ENCODE measurements at regions not wholly inside any gene's neighbourhood (a gene's known extent, or its start where the extent isn't known, plus 50 kb on each side); places are given as distances from the start of the nearest gene placed in this dataset.

- TF ChIP-seq ATF6 (CRISPR knock-in tag; IDR thresholded peaks at IDR 0.05) (no peak), FOXP4 (CRISPR knock-in tag; IDR thresholded peaks at IDR 0.05) (no peak)
Measured at GRCh38 chr4:147285751-147286150, 195.1 kb upstream of the EDNRA start.

All from WTC11 (cell line).